Fibroblast of lung (primary cell): ENCODE measurements at regions not wholly inside any gene's neighbourhood (a gene's known extent, or its start where the extent isn't known, plus 50 kb on each side); places are given as distances from the start of the nearest gene placed in this dataset.

Experiments
- CTCF ChIP-seq, 2 donors: IDR thresholded peaks in 1 of 2; conservative IDR thresholded peaks in 1 of 2; 1 replicate in 1 of 2; 2 replicates in 1 of 2; pipeline ENCODE4 v1.5.1; 2011 to 2012; ENCODE audit warnings: low read length in 2 of 2, control low read depth in 1 of 2, inconsistent platforms in 1 of 2, low read depth in 1 of 2, mild to moderate bottlenecking in 1 of 2
- EZH2 ChIP-seq: IDR thresholded peaks from 2 replicates; pipeline ENCODE4 v1.5.1; 2012; ENCODE audit warnings: low read length, control low read depth, mild to moderate bottlenecking; ENCODE audit errors: missing control alignments

- no peak for TF ChIP-seq CTCF (conservative IDR thresholded peaks at IDR 0.05 in 1 of 2, IDR thresholded peaks at IDR 0.05 in 1 of 2; ENCODE audit: low read depth in 1 of 2, low read length in 2 of 2)
- no peak for TF ChIP-seq EZH2
Observed at GRCh38 chr6:148143771-148144170, 198.9 kb upstream of the SASH1 start.
